Endothelial cell of hepatic sinusoid (primary cell): ENCODE measurements at regions not wholly inside any gene's neighbourhood (a gene's known extent, or its start where the extent isn't known, plus 50 kb on each side); places are given as distances from the start of the nearest gene placed in this dataset.

ENCODE experiments used
- in situ Hi-C: cut with HindIII; loops from 2 replicates; pipeline ENCODE4 v1.10.0; 2017; ENCODE audit warnings: low sequenced_read_pairs

GRCh38 chr2:455913-456312, 168.0 kb upstream of the ALKAL2 start:
- in situ Hi-C loops: no loop called here

- in situ Hi-C loops: no loop called here
Observed at GRCh38 chr2:455015-455705, 167.3 kb upstream of the ALKAL2 start.

- in situ Hi-C loops: no loop called here
Observed at GRCh38 chr2:453132-453531, 165.2 kb upstream of the ALKAL2 start.

- in situ Hi-C loops: no loop called here
Observed at GRCh38 chr2:451495-451894, 163.6 kb upstream of the ALKAL2 start.

GRCh38 chr2:449246-450067, 161.6 kb upstream of the ALKAL2 start:
- in situ Hi-C loops: no loop called here

GRCh38 chr2:447902-448665, 160.2 kb upstream of the ALKAL2 start:
- in situ Hi-C loops: no loop called here

- in situ Hi-C loops: no loop called here
Observed at GRCh38 chr2:446963-447530, 159.2 kb upstream of the ALKAL2 start.

- in situ Hi-C loops: no loop called here
Observed at GRCh38 chr2:446303-446874, 158.5 kb upstream of the ALKAL2 start.

GRCh38 chr2:445896-446295, 158.0 kb upstream of the ALKAL2 start:
- in situ Hi-C loops: no loop called here

- in situ Hi-C loops: no loop called here
Observed at GRCh38 chr2:444937-445884, 157.3 kb upstream of the ALKAL2 start.

- in situ Hi-C loops: no loop called here
Observed at GRCh38 chr2:443741-444140, 155.8 kb upstream of the ALKAL2 start.

- in situ Hi-C loops: no loop called here
Observed at GRCh38 chr2:443216-443615, 155.3 kb upstream of the ALKAL2 start.

GRCh38 chr2:441258-442022, 153.5 kb upstream of the ALKAL2 start:
- in situ Hi-C loops: no loop called here

GRCh38 chr2:440403-440740, 152.5 kb upstream of the ALKAL2 start:
- in situ Hi-C loops: no loop called here

- in situ Hi-C loops: no loop called here
Observed at GRCh38 chr2:439556-440402, 151.9 kb upstream of the ALKAL2 start.

GRCh38 chr2:439077-439476, 151.2 kb upstream of the ALKAL2 start:
- in situ Hi-C loops: no loop called here

GRCh38 chr2:437756-438393, 150.0 kb upstream of the ALKAL2 start:
- in situ Hi-C loops: no loop called here

GRCh38 chr2:437180-437579, 149.3 kb upstream of the ALKAL2 start:
- in situ Hi-C loops: no loop called here
